HG03558 (cell line): ENCODE measurements at regions not wholly inside any gene's neighbourhood (a gene's known extent, or its start where the extent isn't known, plus 50 kb on each side); places are given as distances from the start of the nearest gene placed in this dataset.

ENCODE experiments used
- ATAC-seq: cut with Tn5 transposase; IDR thresholded peaks from one replicate; pipeline ENCODE4 v1.9.1; 2021; ENCODE audit warnings: moderate number of reproducible peaks; ENCODE audit not compliant: unreplicated experiment; ENCODE audit errors: extremely low read depth

DNA sequence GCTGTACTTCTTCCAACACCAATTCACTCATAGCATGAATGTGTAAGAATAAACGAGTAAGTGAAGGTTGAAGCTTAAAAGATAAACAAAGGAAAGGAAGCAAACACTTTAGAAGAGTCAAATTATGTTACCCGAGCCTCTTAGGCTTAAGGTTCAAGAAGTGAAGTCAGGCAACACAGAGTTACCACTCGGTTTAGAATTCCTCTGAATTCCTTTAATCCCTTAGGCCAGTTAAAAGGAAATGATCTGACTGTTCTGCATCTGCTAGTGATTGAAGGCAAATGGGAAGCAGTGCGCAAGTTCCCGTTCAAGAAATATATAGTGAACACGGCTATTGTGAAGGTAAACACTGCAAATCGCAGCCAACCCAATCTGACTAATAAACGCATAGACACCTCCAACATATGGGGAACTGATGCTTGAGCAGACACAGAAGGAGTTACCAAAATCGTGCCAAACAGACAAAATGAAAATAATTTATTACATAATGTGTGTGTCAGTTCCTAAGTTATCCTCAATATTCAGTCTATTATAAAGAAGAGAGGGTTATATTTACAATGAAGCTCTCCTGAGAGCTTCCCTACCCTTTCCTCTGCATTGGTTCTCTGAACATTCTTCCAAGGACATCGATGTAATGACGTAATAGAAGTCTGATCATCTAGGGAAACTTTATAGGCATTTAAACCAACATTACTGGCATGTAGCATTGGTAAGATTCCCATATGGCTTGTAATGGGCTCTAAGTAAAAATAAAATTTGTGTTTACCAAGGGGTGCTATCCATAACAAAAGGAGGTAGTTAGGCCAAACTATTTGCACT lies 837.1 kb upstream of the ZNF608 start:
- ATAC-seq, result no peak

DNA sequence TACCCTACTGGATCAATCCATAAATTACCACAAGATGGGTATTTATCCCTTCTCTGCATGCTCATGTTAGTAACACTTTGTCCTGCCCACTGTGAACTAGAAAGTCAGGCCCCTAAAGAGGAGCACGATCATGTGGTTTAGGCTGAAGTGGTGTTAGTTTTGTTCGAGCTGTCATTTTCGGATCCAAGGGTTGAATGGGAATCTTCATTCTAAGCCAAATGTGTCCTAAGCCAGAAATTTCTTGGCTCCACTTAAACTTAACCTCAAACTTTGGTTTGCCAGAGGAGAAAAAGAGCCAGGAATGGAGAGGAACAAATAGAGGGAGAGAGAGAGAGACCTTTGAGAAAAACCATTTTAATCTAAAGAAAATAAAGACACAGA lies 837.7 kb upstream of the ZNF608 start:
- no peak for ATAC-seq

- ATAC-seq, result no peak
These were observed 835.6 kb upstream of the GRAMD2B start for GRCh38 chr5:125587631-125588030.

DNA sequence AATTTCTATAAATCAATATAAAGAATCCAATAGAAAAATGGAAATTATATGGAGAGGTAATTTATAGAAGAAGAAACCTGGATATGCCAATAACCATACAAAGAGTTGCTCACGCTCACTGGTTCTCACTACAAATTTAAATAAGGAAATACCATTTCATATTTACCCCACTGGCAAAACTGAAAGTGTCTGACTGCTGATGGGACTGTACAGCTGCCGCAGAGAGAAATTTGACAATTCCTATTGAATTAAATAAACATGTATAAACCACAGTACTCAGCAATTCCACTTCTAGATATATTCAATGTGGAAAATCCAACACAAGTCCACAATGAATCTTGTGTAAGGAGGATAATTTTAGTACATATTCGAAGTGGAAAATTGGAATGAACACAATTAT lies 830.4 kb upstream of the GRAMD2B start:
- ATAC-seq, result no peak

DNA sequence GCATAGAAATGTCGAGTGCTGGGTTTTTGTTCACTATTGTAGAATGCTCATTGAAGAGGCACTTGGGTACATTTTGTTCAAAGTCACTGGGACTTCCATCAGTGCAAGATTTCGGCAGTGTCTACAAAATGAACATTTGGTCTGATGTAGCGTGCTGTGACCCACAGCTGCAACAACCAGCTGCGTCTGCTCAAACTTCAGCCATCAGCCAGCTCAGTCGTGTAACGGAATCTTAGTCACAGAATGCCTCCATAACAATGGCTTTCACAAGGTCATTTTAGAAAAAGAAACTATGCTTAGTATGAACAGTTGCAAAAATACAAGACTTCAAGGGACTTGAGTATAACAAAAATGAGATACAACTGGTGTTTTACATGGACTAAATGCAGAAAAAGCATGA lies 828.1 kb upstream of the GRAMD2B start:
- no peak for ATAC-seq

DNA sequence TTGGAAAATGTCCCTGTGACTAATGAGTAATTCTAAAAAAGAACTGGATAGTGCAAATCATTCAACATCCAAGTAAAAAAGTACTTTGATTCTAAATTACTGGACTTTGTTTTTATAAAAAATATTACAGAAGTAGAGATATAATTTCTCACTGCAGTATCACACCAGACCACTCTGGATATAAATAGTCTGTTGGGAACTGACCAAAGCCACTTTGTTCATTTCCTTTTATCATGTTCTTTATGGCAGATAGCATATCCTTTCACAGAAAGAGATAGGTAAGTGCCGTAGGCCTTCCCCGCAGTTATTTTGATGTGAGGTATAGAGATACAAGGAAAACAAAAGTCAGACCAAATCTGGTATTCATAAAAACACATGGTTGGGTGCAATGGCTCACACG lies 827.4 kb upstream of the GRAMD2B start:
- ATAC-seq, result no peak

DNA sequence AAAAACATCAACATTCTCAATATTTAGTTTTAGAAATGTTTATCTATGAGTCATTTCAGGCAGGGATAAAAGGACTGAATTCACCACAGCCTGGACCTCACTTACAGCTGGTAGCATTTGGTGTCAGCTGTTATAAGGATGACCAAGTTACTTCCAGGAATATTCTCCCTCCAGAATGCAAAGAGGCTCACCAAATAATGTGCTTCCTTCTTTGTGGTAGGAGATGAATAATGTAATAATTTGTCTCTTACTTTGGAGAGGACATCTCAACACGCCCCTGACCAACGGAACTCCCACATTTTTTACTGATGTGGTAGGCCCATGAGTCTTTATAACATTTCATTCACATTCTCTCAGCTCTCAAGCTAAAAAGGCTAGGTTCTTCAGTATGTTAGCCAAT lies 825.9 kb upstream of the GRAMD2B start:
- no peak for ATAC-seq

DNA sequence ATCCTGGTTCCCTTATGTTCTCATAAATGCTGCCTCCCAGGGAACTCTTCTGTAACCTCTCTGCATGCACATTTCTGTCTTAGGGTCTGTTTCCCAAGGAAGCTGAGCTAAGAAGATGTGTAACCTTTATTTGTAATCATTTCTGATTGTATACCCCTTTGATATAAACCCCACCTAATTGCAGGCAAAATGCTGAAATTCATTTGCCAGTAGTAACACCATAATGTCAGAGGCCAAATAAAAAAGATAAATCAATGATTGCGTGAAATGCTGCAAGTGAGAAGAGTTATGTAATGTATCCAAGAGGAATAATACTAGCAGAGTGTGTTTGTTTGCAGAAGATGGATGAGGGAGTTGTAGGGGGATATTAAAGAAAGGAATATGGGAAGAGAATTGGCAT lies 822.6 kb upstream of the GRAMD2B start:
- no peak for ATAC-seq

DNA sequence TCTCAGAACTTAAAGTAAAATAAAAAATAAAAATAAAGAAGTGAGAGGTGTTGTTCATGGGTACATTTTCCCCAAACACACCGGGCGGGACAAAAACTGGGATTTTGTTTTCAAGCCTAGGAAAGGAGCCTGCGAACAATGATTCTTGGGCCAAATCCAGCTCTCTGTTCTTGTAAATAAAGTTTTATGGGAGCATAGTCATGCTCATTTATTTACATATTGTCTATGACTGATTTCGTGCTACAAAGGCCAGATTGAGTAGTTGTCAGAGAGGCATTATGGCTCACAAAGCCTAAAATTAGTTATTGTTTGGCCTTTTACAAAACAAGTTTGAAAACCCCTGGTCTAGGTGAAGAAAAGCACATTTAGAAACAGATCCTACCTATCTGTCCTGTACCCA lies 821.0 kb upstream of the GRAMD2B start:
- ATAC-seq, result no peak

GRCh38 chr5:125603321-125603720 lies 819.9 kb upstream of the GRAMD2B start:
- ATAC-seq, result no peak

- no peak for ATAC-seq
These were observed 819.1 kb upstream of the GRAMD2B start for GRCh38 chr5:125604104-125604503.

DNA sequence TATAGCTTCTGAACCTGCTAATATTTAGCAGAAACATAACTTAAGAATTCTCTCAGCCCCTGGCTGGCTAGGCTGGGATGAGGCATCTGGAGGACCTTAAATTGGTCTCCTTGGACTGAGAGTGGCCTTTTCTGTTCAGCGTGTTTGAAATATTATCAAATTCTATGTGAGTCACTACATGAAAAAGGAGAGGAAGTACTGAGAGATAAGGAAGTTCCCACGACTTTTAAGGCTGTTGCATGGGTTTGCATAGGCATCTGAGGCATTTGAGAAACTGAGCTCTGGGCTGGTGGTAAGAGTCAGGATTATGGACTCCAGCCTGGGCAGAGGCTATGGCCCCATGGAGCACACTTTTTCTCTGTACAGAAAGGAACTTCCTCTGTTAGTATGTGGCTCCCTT lies 816.2 kb upstream of the GRAMD2B start:
- no peak for ATAC-seq

DNA sequence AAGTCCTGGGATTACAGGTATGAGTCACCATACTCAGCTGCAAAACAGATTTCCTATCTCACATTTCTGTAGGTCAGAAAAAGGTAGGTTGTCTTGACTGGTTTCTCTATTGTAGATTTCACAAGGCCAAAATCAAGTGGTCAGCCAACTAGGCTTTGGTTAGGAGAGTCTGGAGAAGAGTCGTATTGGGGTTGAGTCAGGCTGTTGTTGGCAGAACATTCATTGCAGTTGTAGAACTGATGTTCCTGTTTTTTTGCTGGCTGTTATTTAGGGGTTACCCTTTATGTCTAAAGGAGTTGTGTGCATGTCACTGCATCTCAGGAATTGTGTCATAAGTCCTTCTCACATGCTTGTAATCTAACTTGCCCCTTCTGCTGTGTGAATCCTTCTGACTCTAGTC lies 814.2 kb upstream of the GRAMD2B start:
- ATAC-seq, result no peak

- ATAC-seq, result no peak
These were observed 812.3 kb upstream of the GRAMD2B start for GRCh38 chr5:125610892-125611291.

GRCh38 chr5:125611541-125611940 lies 811.7 kb upstream of the GRAMD2B start:
- no peak for ATAC-seq

- ATAC-seq, result no peak
These were observed 811.0 kb upstream of the GRAMD2B start for GRCh38 chr5:125612181-125612721.

GRCh38 chr5:125612776-125613175 lies 810.4 kb upstream of the GRAMD2B start:
- no peak for ATAC-seq

DNA sequence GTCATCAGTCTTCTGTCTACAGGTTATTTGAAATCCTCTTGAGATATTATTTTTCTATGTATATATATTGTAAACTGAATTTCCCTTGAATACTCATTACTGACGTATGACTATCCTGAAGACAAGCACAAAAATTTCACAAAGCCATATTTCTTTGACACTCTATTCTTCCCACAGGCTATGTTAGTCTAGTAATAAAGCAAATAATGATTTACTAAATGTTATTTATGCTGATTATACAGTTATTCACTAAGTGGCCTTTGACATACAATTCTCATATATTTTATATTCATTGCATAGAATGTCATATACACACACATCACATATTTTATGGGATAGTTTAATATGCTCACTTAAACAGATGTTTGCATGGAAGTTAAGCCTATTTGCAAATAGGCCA lies 793.0 kb upstream of the GRAMD2B start:
- ATAC-seq, result no peak

- ATAC-seq, result no peak
These were observed 789.7 kb upstream of the GRAMD2B start for GRCh38 chr5:125633523-125633922.

GRCh38 chr5:125634216-125634835 lies 788.9 kb upstream of the GRAMD2B start:
- no peak for ATAC-seq

DNA sequence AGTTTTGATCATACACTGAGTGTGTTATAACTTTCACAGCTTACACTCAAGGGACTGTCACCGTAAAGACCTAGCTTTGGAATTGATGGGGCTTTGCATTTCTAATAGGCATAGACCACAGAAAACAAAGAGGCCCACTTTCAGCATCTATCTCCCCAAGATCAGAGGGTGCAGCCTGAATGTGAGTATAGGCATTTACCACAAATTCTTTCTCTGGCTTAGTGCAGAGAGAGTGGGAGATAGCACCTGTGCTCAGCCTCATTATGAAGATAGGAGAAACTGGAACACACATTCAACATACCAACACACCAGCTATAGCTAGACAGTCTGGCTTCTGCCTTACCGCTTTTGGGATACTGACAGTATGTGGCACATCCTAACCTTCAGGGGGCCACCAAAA lies 783.4 kb upstream of the GRAMD2B start:
- no peak for ATAC-seq

DNA sequence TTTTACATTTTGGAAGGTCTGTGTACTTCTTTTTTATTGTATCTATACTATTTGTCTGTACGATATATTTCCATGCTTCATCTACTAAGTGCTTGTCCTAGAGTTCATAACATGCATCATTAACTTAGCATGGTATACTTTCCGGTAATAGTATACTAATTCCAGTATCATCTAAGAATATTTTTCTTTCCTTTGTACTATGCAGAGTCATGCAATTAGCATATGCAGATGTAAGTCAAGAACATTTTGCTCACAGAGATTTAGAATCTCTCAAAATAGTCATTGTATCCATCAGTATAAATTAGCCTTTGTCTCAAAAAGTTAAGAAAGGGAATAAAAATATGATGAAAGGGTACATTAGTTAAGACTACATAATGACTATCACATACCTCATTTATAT lies 770.4 kb upstream of the GRAMD2B start:
- ATAC-seq, result no peak
